GM21447 (cell line): ENCODE measurements at regions not wholly inside any gene's neighbourhood (a gene's known extent, or its start where the extent isn't known, plus 50 kb on each side); places are given as distances from the start of the nearest gene placed in this dataset.

Source experiments
- ATAC-seq: cut with Tn5 transposase; IDR thresholded peaks from one replicate; pipeline ENCODE4 v1.9.1; 2021; ENCODE audit not compliant: unreplicated experiment

DNA sequence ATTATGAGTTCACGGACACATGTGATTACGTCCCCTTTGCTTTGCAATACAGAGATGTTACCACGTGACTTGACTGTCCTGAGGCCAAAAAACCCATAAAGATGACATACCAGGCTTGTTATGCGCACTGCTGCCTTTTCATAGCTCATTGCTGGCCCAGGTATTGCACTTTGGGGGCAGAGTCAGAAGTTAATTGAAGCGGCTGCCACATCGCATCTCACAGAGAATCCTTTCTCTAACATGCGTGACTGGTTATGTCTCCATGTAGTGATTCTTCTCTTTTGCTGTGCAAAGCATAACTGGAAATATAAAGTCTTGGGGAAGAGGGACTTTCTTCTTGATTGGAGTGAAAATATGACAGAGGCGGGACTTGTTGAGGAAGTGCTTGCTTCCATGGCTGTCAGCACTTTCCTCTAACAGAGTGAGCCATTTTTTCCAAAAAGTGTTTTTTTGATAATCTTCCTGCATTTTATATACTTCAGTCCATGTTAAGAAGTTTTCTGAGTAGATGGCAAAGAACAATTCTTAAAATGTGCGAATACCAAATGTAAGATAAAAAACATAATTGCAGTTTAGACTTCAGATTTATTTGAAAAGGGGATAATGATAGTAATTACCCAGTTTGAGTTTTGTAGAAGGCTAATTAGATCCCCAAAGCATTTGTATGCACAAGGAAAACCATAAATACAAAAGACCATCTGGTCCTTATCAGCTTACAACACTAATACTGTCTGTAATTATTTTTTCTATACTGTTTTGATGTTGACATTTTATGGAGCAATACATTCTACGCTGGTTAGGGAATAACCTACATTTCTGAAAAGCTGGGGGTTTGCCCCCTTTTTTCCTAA is 324.6 kb upstream of the MTNR1B start:
- ATAC-seq, result no peak

DNA sequence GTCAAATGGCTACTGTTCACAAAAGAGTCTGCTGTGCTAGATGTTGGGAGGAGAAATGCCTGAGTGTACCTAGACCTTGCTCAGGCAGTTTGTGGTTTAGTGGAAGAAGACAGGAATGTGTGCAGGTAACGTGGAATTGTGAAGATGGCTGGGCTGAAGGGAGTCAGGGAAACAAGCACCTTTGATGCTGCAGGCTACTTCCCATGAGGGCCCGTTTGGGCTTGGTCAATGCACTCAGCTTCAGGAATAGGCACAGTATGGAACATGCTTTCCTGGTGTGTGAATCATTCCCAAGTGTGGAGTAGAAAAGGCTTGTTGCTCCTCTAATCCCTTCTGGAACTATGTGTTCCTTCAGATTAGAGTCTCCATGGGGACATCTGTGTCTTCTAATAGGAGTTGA is 318.3 kb upstream of the MTNR1B start:
- no peak for ATAC-seq

DNA sequence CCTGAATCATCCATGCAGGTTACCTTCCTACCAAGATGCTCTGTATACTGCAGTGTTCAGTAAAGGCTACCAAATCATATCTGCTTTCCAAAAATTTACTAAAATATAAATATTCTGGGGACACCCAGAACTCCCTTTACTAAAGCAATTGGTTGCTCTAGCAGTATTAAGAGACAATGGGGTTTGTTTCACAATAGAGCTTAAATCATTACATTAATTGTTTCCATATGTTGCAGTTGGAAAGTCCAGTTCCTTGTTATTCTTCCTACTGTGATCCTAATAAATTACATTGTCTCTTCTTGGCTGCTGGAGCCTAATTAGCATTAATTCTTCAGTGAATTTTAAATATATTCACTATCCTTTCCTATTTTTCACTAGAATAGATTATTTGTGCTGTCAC is 316.0 kb upstream of the MTNR1B start:
- no peak for ATAC-seq

DNA sequence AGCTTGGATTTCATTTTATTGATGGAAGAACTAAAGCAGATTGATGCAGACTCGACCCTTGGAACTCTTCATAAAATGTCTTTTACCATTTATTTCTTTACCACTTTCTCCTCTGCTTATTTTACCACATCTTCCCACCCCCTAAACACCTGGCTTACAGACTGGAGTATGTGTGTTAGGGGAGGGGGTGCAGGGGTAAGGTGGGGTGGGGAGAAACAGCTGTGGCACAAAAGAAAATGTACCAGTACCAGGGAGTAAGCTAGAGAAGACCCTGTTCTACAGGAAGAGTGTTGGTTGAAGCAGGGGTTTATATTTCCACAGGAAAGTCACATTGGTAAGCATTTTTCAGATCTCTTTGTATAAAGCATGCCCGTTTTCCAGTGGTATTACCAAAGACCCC is 312.7 kb upstream of the MTNR1B start:
- ATAC-seq, result no peak

DNA sequence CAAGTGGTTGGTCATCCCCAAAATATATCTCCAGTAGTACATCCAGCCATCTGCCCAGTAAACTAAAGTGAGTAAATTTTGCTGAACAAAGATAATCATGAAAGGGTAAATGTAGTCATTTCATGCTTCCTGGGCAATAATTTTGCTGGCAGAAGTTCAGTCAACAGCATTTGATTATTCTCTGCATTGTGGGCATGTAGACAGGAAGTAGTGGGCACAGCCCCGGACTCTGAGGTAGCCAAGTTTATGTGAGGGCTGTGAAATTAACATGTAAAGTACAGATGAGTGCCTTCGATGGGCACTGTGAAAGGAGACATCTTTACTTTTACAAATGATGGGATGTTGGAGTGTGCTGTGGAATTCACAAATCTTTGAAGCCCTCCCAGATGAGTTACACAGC is 312.2 kb upstream of the MTNR1B start:
- no peak for ATAC-seq

DNA sequence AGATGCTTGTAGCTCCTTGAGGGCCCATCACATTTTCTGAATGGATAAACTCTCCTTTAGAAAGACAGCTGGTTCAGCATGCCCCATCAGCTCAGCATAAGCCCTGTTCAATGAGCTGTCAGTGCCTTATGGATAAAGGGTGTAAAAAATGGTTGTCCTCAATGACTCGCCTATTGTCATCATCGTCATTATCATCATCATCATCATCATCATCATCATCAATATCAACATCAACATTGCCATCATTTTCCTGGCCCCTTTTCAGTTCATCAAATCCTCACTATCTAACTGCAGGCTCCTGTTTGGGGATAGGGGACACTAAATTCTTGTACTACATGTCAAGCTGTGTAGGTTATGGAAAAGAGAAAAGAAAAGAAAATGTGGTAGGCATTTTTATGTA is 310.7 kb upstream of the MTNR1B start:
- no peak for ATAC-seq

DNA sequence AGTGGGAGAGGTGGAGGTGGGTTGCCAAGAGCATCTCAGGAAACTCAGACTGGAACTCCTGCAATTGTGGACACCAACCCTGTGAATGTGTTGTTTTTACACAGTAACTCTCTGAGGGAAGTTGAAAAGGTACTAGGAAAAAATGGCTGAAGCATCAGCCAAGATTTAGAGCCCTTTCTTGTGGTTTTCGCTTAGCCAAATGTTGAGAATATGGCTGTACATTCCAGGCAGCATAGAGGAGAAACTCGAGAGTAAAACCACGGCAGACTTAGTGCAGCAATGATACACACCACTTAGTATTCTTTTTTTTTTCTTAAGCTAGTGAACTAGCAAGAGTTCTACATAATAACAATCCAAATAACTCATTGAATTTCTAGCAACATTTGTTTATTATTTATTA is 309.7 kb upstream of the MTNR1B start:
- no peak for ATAC-seq

DNA sequence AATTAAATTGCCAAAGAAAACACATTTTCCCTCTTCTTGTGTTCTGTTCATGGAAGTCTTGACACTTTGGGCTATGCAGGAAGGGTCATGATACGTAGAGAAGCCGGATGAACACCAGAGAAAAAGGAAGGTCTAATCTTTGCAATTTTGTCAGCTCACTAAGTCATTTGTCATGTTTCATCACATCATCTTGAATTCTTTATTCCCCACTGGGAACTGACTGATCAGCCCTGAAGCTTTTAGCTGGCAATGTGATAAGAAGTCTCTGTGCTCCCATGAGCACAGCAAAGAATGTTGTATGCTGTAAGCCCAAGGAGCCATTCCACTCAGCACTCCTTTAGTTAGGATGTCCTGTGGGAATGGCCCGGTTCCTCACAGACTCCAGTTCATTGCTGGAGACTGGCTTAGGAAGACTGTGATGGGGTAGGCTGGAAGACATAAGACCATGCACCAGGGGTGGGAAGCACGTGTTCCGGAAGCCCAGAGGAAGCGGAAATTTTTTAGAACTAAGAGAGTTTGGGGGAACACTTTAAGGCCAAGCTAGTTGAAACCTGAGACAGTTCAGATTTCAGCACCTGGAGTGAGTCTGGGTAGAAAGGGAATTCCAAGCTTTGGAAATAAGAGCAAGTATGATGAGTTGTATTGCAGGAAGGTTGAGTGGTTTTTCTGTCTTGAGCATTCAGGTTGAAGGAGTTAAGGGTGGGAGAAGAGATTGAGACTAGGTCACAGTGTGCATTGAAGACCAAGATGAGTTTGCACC is 306.7 kb upstream of the MTNR1B start:
- no peak for ATAC-seq

DNA sequence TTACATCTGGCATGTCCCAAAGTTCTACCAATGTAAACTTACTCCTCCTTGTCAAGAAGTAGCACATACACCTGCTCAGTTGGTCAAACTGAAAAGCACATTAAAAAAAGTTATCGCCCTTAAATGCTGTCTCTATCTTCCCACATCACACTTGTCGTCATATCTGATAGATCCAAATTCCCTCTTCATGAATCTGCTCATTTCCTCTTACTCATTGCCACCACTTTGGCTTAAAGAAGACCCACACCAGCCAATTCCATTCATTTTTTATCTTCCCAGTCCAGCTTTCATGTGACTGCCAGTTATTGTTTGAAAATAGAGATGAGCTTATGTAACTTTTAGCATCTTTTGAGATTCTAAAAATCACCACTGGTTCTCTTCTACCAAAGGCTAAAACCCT is 305.9 kb upstream of the MTNR1B start:
- no peak for ATAC-seq

DNA sequence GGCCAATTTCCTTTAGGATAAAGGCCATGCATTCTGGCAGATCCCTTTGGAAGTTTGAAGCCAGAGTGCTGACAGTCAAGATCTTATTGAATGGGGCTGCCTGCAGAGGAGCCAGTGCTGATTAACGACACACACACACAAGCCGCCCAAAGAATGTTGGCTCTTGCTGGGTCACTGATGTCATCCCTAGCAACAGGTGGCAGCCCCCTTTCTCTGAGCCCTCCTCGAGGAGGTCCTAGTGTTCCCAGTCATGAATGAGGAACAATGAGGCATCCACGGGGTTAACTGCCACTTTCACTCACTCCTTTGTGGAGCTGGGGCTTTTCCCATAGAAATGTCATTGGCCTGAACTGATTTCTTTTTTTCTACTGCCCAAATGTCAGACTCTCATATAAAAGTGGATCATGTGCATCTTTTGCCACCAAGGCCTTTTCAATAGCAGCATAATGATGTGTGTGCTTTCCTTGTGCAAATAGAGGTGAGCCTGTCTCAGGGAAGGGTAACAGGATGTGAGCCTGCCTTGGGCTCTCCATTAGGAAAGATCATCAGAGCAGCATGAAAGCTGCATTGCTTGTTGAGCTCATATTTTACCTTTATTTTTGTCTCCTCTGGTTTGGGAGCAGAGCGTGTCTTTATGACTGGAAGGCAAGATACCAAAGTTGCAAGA is 301.8 kb upstream of the MTNR1B start:
- no peak for ATAC-seq

DNA sequence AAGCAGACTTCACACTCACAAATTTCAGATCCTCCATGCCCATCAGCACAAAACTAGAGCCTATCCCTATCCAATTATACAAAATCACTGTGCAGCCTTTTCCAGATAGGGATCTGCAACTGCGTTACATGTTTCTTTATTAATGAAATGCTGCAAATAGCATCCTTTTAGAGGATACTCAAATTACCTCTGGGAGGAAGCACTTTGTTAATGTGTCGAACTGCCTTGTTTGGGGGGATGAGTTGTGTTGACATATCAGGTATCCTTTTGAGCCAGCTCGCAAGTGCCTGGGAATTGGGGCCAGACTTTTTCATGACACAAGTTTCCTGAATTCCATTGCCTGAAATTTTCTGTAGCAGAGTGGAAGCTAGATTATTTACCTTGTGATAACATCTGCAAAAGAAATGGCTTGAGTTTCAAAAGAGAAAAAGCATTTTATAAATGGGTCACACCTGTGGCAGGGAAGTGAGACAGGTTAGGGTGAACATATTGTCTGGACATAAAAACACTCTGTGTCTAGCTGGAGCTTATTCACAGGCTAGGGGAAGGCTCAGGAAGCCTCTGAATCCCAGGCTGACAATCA is 299.1 kb upstream of the MTNR1B start:
- ATAC-seq, result no peak

DNA sequence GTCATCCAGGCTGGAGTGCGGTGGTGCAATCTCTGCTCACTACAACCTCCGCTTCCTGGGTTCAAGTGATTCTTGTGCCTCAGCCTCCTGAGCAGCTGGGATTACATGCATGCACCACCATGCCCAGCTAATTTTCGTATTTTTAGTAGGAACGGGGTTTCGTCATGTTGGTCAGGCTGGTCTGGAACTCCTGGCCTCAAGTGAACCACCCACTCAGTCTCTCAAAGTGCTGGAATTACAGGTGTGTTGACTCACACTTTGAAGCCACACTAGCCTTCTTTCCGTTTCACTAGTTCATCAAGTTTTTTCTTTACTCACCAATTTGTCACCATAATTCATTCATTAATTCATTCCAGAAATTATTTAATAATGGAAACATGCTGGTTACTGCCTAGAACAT is 298.4 kb upstream of the MTNR1B start:
- ATAC-seq, result no peak

DNA sequence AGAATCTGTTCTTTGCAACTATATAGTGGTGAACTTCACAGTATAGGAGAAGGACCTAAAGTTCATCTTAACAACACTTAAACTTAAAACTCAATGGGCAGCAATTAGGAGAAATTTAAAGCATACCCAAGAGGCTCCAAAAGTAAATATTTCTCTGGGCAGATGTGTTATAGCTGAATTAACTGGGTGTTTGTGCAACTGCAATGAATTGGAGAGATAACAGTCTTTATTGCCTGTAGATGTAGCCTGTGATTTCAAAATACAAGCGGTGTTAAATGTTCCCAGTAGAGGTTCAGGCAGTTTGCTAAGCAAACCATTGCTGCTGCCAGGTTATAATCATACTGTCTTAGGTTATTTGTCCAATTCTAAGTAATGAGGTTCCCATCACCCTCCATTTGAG is 294.1 kb upstream of the MTNR1B start:
- ATAC-seq, result no peak

DNA sequence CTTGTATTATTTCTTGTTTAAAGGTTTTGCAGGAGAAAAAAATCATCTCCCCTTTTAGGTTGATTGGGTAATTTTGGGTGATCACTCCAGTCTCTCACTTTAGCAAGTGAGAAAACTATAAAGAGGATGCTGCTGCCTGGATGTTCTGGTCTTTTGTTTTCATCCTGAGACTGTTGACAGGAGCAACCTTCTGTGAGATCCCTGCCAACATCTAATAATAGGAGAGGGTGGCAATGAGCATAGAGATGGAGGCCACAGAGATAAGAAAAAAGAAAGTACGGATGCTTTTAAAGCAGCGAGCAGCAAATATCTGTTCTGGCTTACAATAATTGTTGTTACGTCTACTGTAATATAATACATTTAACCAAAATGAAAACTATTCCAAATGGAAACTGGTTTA is 293.6 kb upstream of the MTNR1B start:
- no peak for ATAC-seq

DNA sequence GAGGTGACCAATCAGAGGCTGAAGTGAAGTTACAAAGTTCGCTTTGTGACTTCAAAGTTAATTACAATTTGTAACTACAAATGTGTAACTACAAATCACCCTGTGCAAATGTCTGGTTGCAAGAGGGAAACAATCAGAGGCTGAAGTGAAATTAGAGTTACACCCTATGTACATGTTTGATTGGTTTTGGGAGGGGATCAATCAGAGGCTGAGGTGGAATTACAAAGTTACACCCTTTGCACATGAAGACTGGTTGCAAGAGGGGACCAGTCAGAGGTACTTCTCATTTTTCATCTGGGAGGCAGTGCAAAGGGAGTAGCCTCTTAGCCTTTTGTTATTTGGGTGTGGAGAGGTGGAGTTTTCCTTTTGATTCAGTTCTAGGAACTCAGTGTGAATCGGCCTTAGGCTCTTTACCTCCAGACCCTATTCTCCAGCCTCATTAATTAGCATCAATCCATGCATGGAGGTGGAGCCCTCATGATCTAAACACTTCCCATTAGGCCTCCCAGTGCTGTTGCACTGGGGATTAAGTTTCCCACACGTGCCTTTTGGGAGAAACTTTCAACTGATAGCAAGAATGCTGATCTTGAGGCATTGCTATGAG is 291.3 kb upstream of the MTNR1B start:
- no peak for ATAC-seq

DNA sequence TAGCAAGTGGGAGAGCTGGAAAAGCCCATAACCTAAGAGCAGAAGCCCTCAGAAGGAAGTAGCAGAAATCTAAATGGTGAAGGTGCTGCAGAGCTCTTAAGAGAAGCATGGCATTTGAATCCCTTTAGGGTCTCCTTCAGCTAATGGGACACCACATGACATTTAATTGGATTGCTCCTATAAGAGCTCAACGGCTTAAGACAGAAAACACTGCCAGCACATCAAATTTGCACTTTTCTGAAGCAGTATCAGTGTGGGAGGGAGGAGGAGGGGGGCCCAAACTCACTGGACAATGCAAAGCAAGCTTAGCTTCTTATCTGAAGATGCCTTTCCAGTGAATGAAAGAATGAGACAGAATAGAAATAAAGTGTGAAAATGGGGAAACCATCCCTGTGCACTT is 287.9 kb upstream of the MTNR1B start:
- no peak for ATAC-seq

DNA sequence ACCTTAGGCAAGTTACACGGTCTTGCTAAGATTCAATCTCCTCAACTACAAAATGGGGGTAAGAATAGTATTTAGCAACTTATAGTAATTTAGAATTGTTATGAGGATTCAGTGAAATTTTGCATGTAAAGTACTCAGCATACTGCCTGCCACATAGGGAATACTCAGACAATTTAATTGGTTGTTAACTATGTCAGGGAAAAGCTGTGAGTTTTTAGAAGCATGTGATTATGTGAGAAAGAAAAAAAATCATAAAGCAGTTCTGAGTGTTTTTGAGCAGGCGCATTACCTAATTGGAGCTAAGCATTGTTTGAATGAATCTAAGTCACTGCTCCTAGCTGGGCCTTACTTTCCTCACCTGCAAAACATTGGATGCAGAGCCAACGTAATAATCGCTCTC is 287.3 kb upstream of the MTNR1B start:
- ATAC-seq, result no peak

DNA sequence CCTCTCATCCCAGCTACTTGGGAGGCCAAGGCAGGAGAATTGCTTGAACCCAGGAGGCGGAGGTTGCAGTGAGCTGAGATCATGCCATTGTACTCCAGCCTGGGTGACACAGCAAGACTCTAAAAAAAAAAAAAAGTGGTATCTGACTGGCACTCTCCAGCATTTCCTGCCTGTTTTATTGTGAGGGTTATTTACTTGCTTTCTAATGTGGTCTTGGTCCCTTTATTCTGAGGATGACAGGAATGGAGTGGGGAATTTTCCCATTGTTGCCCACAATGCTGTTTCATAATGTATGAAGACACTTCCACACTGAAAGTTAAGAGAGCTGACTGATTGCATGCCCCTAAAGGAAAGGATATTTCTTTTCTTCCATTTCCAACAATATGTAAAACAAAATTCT is 286.5 kb upstream of the MTNR1B start:
- no peak for ATAC-seq

DNA sequence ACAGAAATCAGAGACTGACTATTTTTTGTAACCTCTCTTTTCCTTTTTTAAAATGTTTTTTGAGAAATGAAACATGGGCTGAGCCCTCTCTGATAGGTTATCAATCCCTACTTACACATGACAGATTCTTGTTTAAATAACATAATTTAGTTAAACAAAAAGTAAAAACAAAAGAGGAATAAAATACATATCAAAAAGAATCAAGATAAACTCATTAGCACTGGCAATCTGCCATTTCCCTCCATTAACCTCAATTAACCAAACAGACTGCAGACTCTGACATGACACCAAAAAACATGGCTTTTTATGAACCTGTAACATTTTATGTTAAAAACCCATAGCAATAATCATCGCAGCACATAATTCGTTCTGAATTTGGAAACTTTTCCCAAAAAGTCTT is 284.4 kb upstream of the MTNR1B start:
- ATAC-seq, result no peak

DNA sequence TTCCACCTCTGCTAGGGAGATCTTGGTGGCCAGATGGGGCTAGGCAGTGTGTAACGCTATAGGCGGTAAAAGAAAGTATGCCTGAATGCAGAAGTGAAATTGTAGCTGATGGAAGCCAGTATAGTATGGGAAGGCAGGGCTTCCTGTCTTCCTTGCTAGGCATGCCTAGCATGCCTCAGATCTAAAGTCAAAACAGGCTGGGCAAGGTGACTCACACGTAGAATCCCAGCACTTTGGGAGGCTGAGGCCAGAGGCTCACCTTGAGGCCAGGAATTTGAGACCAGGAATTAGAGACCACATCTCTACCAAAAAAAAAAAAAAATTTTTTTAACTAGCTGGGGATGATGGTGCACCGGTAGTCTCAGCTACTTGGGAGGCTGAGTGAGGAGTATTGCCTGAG is 281.7 kb upstream of the MTNR1B start:
- ATAC-seq, result no peak

DNA sequence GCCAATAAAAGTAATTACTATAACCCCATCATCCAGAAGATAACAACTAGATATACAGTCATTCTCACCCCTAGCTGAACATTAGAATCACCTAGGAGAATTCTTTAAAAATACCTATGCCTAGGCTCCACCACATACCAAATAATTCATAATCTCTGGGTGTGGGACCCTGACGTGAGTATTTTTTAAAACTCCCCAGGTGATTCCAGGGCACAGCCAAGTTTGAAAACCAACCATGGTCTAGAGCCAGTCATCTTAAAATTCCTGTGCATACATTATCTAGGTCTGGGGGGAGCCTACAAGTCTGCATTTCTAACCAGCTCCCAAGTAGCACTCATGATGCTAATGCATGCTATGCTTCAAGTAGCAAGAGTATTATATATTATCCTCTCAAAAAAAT is 281.0 kb upstream of the MTNR1B start:
- no peak for ATAC-seq
